ENCODE measurements at regions not wholly inside any gene's neighbourhood (a gene's known extent, or its start where the extent isn't known, plus 50 kb on each side); places are given as distances from the start of the nearest gene placed in this dataset.

DNA sequence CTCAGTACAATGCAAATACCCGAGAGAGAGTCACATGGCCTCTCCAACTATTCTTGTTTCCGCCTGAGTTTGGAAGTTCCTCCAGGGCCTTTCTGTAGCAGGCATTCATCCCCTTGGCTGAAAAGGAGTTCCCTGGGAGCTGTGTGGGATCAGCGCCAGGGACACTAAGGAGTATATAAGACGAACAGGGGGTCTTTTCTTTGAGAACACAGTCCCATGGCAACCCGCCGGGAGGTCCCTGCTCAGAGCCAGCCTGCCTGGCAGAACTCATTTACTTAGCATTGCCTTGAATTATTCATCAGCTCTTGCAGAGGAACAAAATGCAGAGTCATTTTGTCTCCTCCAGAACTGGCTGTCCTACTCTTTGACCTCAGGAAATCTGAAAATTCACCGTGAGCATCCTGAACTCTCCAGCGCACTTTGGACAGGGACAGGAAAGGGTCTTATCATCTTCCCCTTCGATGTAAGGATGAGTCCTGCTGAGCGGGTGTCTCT lies 120.4 kb upstream of the OSMR start:
- Histone ChIP-seq H3K4me1 (ENCODE audit: insufficient read depth) (peaks cover 13% of the 10 kb centered on the region), H3K4me2 (ENCODE audit: unreplicated experiment) (no peak overlapping the region), H2AFZ (no peak overlapping the region), H3K4me3 (no peak overlapping the region), H3F3A (ENCODE audit: insufficient read depth) (no peaks in the 10 kb centered on the region), H3K27ac (no peak overlapping the region), H3K9me3 (ENCODE audit: low read depth) (no peaks in the 10 kb centered on the region), H3K36me3 (ENCODE audit: low read depth) (no peaks in the 10 kb centered on the region), H3K27me3 (replicated peaks; ENCODE audit: insufficient read depth) (no peaks in the 10 kb centered on the region), H4K20me1 (ENCODE audit: insufficient read depth) (no peaks in the 10 kb centered on the region), H3K79me2 (ENCODE audit: insufficient read depth) (no peaks in the 10 kb centered on the region), H3K9me2 (ENCODE audit: insufficient read depth) (no peaks in the 10 kb centered on the region), H3K9ac (no peak overlapping the region)
- TF ChIP-seq EZH2 (IDR thresholded peaks at IDR 0.05; ENCODE audit: insufficient read depth, poor library complexity, severe bottlenecking) (no peak), EZH2phosphoT487 (IDR thresholded peaks at IDR 0.05; ENCODE audit: insufficient read depth, low read depth) (no peak)
- in situ Hi-C loops (cut with MboI) = no loop called here
- no peak for DNase-seq
- whole genome bisulfite sequencing, 2 experiments (ENCODE audit: low coverage in 1 of 2, low lambda C conversion rate in 2 of 2, missing lambda C conversion rate in 2 of 2) = 87% methylated on average over 10 of the region's 10 CpGs

- in situ Hi-C loops (cut with MboI) = no loop called here
- no peaks in the 10 kb centered on the region for H3K9me2 ChIP-seq (ENCODE audit: insufficient read depth)
Measured at GRCh38 chr5:38726279-38726678, 119.5 kb upstream of the OSMR start.

DNA sequence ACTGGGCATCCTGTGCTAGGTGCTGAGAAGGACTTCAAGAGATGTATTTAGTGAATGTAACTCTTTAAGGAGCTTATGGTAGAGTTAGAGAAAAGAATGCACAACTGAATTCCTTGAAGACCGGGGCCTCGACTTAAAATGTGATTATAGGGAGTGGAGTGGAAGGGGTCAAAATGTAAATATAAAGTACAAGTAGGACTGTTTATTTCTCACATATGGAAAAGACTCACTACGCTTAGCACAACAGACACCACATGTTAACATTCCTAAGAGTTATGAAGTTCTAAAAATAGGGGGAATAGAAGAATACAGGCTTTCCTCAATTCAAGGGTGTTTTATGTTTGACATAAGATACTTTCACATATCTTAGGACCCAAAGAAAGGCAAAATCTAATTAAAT lies 117.8 kb upstream of the OSMR start:
- WGBS, 2 experiments (ENCODE audit: low coverage in 1 of 2, low lambda C conversion rate in 2 of 2, missing lambda C conversion rate in 2 of 2) = 80 to 82% methylated on average over 3 of the region's 3 CpGs
- Histone ChIP-seq H3F3A (ENCODE audit: insufficient read depth) (no peaks in the 10 kb centered on the region), H3K9me2 (ENCODE audit: insufficient read depth) (no peaks in the 10 kb centered on the region), H3K4me1 (ENCODE audit: insufficient read depth) (peaks cover 13% of the 10 kb centered on the region), H3K36me3 (ENCODE audit: low read depth) (no peaks in the 10 kb centered on the region), H3K27me3 (replicated peaks; ENCODE audit: insufficient read depth) (no peaks in the 10 kb centered on the region), H3K79me2 (ENCODE audit: insufficient read depth) (no peaks in the 10 kb centered on the region), H2AFZ (no peak overlapping the region), H3K4me2 (ENCODE audit: unreplicated experiment) (no peak overlapping the region), H3K9me3 (ENCODE audit: low read depth) (no peaks in the 10 kb centered on the region), H3K9ac (no peak overlapping the region), H3K27ac (no peak overlapping the region), H3K4me3 (no peak overlapping the region), H4K20me1 (ENCODE audit: insufficient read depth) (no peaks in the 10 kb centered on the region)
- DNase-seq = no peak
- TF ChIP-seq EZH2phosphoT487 (IDR thresholded peaks at IDR 0.05; ENCODE audit: insufficient read depth, low read depth) = no peak
- TF ChIP-seq EZH2 (IDR thresholded peaks at IDR 0.05; ENCODE audit: insufficient read depth, poor library complexity, severe bottlenecking) = no peak
- in situ Hi-C loops (cut with MboI) = no loop called here

More at GRCh38 chr5:38726279-38726678, 119.5 kb upstream of the OSMR start:
- Histone ChIP-seq H2AFZ (no peak overlapping the region), H3K4me3 (no peak overlapping the region), H3F3A (ENCODE audit: insufficient read depth) (no peaks in the 10 kb centered on the region), H3K4me1 (ENCODE audit: insufficient read depth) (peaks cover 13% of the 10 kb centered on the region), H3K79me2 (ENCODE audit: insufficient read depth) (no peaks in the 10 kb centered on the region), H4K20me1 (ENCODE audit: insufficient read depth) (no peaks in the 10 kb centered on the region), H3K9me3 (ENCODE audit: low read depth) (no peaks in the 10 kb centered on the region), H3K4me2 (ENCODE audit: unreplicated experiment) (no peak overlapping the region), H3K36me3 (ENCODE audit: low read depth) (no peaks in the 10 kb centered on the region), H3K9ac (no peak overlapping the region), H3K27me3 (replicated peaks; ENCODE audit: insufficient read depth) (no peaks in the 10 kb centered on the region), H3K27ac (no peak overlapping the region)
- no peak for DNase-seq
- 92 to 96% methylated on average over 3 of the region's 3 CpGs for WGBS, 2 experiments (ENCODE audit: low coverage in 1 of 2, low lambda C conversion rate in 2 of 2, missing lambda C conversion rate in 2 of 2)
- TF ChIP-seq EZH2 (IDR thresholded peaks at IDR 0.05; ENCODE audit: insufficient read depth, poor library complexity, severe bottlenecking) = no peak
- no peak for TF ChIP-seq EZH2phosphoT487 (IDR thresholded peaks at IDR 0.05; ENCODE audit: insufficient read depth, low read depth)

- Histone ChIP-seq H3K4me2 (ENCODE audit: unreplicated experiment) (no peak overlapping the region), H3K4me1 (ENCODE audit: insufficient read depth) (no peaks in the 10 kb centered on the region), H3K79me2 (ENCODE audit: insufficient read depth) (no peaks in the 10 kb centered on the region), H2AFZ (no peak overlapping the region), H4K20me1 (ENCODE audit: insufficient read depth) (no peaks in the 10 kb centered on the region), H3K9ac (no peak overlapping the region), H3K36me3 (ENCODE audit: low read depth) (no peaks in the 10 kb centered on the region), H3K27ac (no peak overlapping the region), H3F3A (ENCODE audit: insufficient read depth) (no peaks in the 10 kb centered on the region), H3K4me3 (no peak overlapping the region), H3K9me3 (ENCODE audit: low read depth) (no peaks in the 10 kb centered on the region), H3K27me3 (replicated peaks; ENCODE audit: insufficient read depth) (no peaks in the 10 kb centered on the region), H3K9me2 (ENCODE audit: insufficient read depth) (no peaks in the 10 kb centered on the region)
- 82 to 90% methylated on average over 4 of the region's 4 CpGs for WGBS, 2 experiments (ENCODE audit: low coverage in 1 of 2, low lambda C conversion rate in 2 of 2, missing lambda C conversion rate in 2 of 2)
- in situ Hi-C loops (cut with MboI) = no loop called here
- TF ChIP-seq EZH2 (IDR thresholded peaks at IDR 0.05; ENCODE audit: insufficient read depth, poor library complexity, severe bottlenecking) (no peak), EZH2phosphoT487 (IDR thresholded peaks at IDR 0.05; ENCODE audit: insufficient read depth, low read depth) (no peak)
- DNase-seq = no peak
Measured at GRCh38 chr5:38731461-38731860, 114.4 kb upstream of the OSMR start.

DNA sequence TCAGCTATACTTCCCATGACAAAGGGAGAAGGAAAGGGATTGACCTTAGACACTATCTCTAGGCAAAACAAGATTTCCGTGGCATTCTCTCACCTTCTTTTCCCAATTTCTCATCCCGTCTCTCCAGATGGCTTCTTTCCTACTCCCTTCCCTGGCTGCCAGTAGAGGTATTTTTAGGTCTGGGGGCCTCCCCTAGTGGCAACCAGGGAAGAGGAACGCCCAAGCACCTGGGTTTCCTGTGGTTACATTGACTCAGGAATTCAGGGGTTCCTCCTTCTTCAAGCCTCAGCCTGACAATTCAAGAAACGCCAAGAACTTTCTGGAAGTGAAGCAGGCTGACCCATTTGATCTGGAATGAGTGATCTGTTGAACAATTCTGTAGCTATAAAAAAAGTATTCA lies 111.5 kb upstream of the OSMR start:
- in situ Hi-C loops (cut with MboI) = no loop called here

More for the DNA sequence above, 111.5 kb upstream of the OSMR start:
- WGBS, 2 experiments (ENCODE audit: low coverage in 1 of 2, low lambda C conversion rate in 2 of 2, missing lambda C conversion rate in 2 of 2) = 66 to 77% methylated on average over 4 of the region's 4 CpGs
- Histone ChIP-seq H3K9ac (no peak overlapping the region), H3K4me3 (no peak overlapping the region), H3K79me2 (ENCODE audit: insufficient read depth) (no peaks in the 10 kb centered on the region), H2AFZ (no peak overlapping the region), H3F3A (ENCODE audit: insufficient read depth) (0 out of 2 replicates have a peak, but pooled peaks cover 3% of the 10 kb centered on the region), H3K9me3 (ENCODE audit: low read depth) (no peaks in the 10 kb centered on the region), H3K9me2 (ENCODE audit: insufficient read depth) (no peaks in the 10 kb centered on the region), H3K36me3 (ENCODE audit: low read depth) (no peaks in the 10 kb centered on the region), H3K27me3 (replicated peaks; ENCODE audit: insufficient read depth) (no peaks in the 10 kb centered on the region), H4K20me1 (ENCODE audit: insufficient read depth) (no peaks in the 10 kb centered on the region), H3K4me2 (ENCODE audit: unreplicated experiment) (no peak overlapping the region), H3K4me1 (ENCODE audit: insufficient read depth) (no peaks in the 10 kb centered on the region), H3K27ac (no peak overlapping the region)
- DNase-seq = no peak
- no peak for TF ChIP-seq EZH2 (IDR thresholded peaks at IDR 0.05; ENCODE audit: insufficient read depth, poor library complexity, severe bottlenecking)
